Suprapubic skin (tissue), 4 donors: ENCODE measurements at regions not wholly inside any gene's neighbourhood (a gene's known extent, or its start where the extent isn't known, plus 50 kb on each side); places are given as distances from the start of the nearest gene placed in this dataset.
"Not testable (repeated sequence)": the region's sequence is repeated elsewhere in the genome, so short reads cannot be mapped to it uniquely, and the experiment has no call there.

Experiments
- CTCF ChIP-seq, 2 donors: fragments of 200-600 bp in 1 of 2; fragments of 450-650 bp in 1 of 2; sonication (generic) in 1 of 2; IDR thresholded peaks; one replicate each; pipeline ENCODE4 v1.5.1; 2016 to 2019; ENCODE audit warnings: antibody characterized with exemption in 2 of 2, mild to moderate bottlenecking in 1 of 2, moderate library complexity in 1 of 2
- EP300 ChIP-seq: sonication (generic); formaldehyde crosslinking; IDR thresholded peaks from one replicate; pipeline ENCODE4 v1.6.1; 2017; ENCODE audit warnings: antibody characterized with exemption
- POLR2A ChIP-seq, 2 donors: fragments of 450-650 bp; IDR thresholded peaks; one replicate each; pipeline ENCODE4 v1.6.1; 2017; ENCODE audit warnings: antibody characterized with exemption in 2 of 2, mild to moderate bottlenecking in 2 of 2, moderate library complexity in 2 of 2
- POLR2AphosphoS5 ChIP-seq, 3 donors: sonication (generic); formaldehyde crosslinking; IDR thresholded peaks; one replicate each; pipeline ENCODE4 v1.6.1; 2017; ENCODE audit warnings: antibody characterized with exemption in 3 of 3

- TF ChIP-seq POLR2A (IDR thresholded peaks at IDR 0.05); CTCF (IDR thresholded peaks at IDR 0.05); POLR2AphosphoS5 (IDR thresholded peaks at IDR 0.05); EP300: not testable (repeated sequence)
These were observed 481.7 kb upstream of the MARCKS start for GRCh38 chr6:113375466-113375865.
